HepG2 (cell line): ENCODE measurements at regions not wholly inside any gene's neighbourhood (a gene's known extent, or its start where the extent isn't known, plus 50 kb on each side); places are given as distances from the start of the nearest gene placed in this dataset.

ENCODE experiments used
- ATAC-seq: fragments of 200-7000 bp; cut with Tn5 transposase; 3 replicates; pipeline ENCODE4 v1.9.1; 2020; ENCODE audit warnings: mild to moderate bottlenecking, moderate library complexity
- BruUV-seq: library from RNA; stranded (reverse); fragments of 400-500 nt; replicated peaks from 2 replicates; lab custom pipeline; 2021; lab: Mats Ljungman, UMichigan
- CTCF ChIA-PET: fragments of 300-600 bp; formaldehyde crosslinking; extraction: SDS; loops from one replicate; lab custom pipeline; 2021; ENCODE audit warnings: low total read pairs, inconsistent platforms, low intra/inter-chr PET ratio; lab: Yijun Ruan, JAX
- POLR2A ChIA-PET: fragments of 350-600 bp; sonication (Branson Sonifier 250); formaldehyde crosslinking; loops from one replicate; lab custom pipeline; 2020; ENCODE audit warnings: antibody characterized with exemption, inconsistent platforms; lab: Yijun Ruan, JAX
- DNase-seq: peaks from one replicate; pipeline ENCODE4 v3.0.0-alpha.2; 2015; ENCODE audit warnings: low spot score
- FAIRE-seq: peaks from 3 replicates; lab custom pipeline; 2011; peaks lifted over from hg19 to GRCh38; lab: Jason Lieb, UNC
- H2AFZ ChIP-seq: one replicate; pipeline ENCODE4 v1.6.1; 2011; ENCODE audit warnings: low read length, inconsistent platforms
- H3K27ac ChIP-seq: fragments of 300-600 bp; 3 replicates; pipeline ENCODE4 v1.8.0; 2011; ENCODE audit warnings: mixed run types, mild to moderate bottlenecking, mixed read lengths, low read length, inconsistent platforms; ENCODE audit not compliant: insufficient read depth; ENCODE audit errors: extremely low read length
- H3K27me3 ChIP-seq, 2 experiments: fragments of 200-600 bp in 1 of 2; 2 replicates in 1 of 2; 3 replicates in 1 of 2; pipeline versions ENCODE4 v1.6.0 to v1.8.0; 2011; ENCODE audit warnings: low read length in 2 of 2, mild to moderate bottlenecking in 2 of 2, moderate library complexity in 2 of 2, inconsistent platforms in 1 of 2; ENCODE audit not compliant: insufficient read depth in 2 of 2, control insufficient read depth in 1 of 2
- H3K36me3 ChIP-seq, 2 experiments: fragments of 200-600 bp in 1 of 2; replicated peaks in 1 of 2; 2 replicates in 1 of 2; 3 replicates in 1 of 2; pipeline versions ENCODE4 v1.5.1 to v1.8.0; 2011; ENCODE audit warnings: low read length in 2 of 2, inconsistent platforms in 1 of 2; ENCODE audit not compliant: insufficient read depth in 2 of 2, control insufficient read depth in 1 of 2
- H3K4me1 ChIP-seq: 2 replicates; pipeline ENCODE4 v1.5.1; 2012; ENCODE audit warnings: low read length, inconsistent platforms; ENCODE audit not compliant: insufficient read depth
- H3K4me2 ChIP-seq: 2 replicates; pipeline ENCODE4 v1.6.0; 2011; ENCODE audit warnings: low read depth, low read length, inconsistent platforms
- H3K4me3 ChIP-seq, 3 experiments: fragments of 200-600 bp in 1 of 3; sonication (generic), shearing (Covaris generic) in 1 of 3; replicated peaks in 1 of 3; 2 replicates each; pipeline ENCODE4 v1.5.1; 2011 to 2016; ENCODE audit warnings: low read length in 3 of 3, inconsistent platforms in 2 of 3, low read depth in 2 of 3, mild to moderate bottlenecking in 2 of 3, control low read depth in 1 of 3, mixed read lengths in 1 of 3; ENCODE audit not compliant: insufficient read depth in 1 of 3
- H3K79me2 ChIP-seq: one replicate; pipeline ENCODE4 v1.6.1; 2011; ENCODE audit warnings: low read length, inconsistent platforms; ENCODE audit not compliant: insufficient read depth
- H3K9ac ChIP-seq: 2 replicates; pipeline ENCODE4 v1.6.0; 2011; ENCODE audit warnings: mild to moderate bottlenecking, low read depth, low read length, inconsistent platforms; ENCODE audit not compliant: insufficient read depth
- H3K9me3 ChIP-seq: 2 replicates; pipeline ENCODE4 v1.5.1; 2012; ENCODE audit warnings: mild to moderate bottlenecking, low read length
- H4K20me1 ChIP-seq: 2 replicates; pipeline ENCODE4 v1.6.0; 2011; ENCODE audit warnings: inconsistent platforms, mild to moderate bottlenecking, low read length, moderate library complexity; ENCODE audit not compliant: insufficient read depth
- CCDC6 ChIP-seq: sonication (generic); formaldehyde crosslinking; IDR thresholded peaks from 2 replicates; pipeline ENCODE4 v1.8.1; 2022; ENCODE audit warnings: mild to moderate bottlenecking, missing genetic modification reagents, moderate library complexity
- DMTF1 ChIP-seq: sonication (generic); formaldehyde crosslinking; IDR thresholded peaks from 2 replicates; pipeline ENCODE4 v1.4.0; 2020; ENCODE audit warnings: mild to moderate bottlenecking, missing genetic modification reagents
- KLF9 ChIP-seq: IDR thresholded peaks from 2 replicates; pipeline ENCODE4 v1.6.1; 2016; ENCODE audit warnings: low read depth
- PAF1 ChIP-seq: IDR thresholded peaks from 2 replicates; pipeline ENCODE4 v1.6.1; 2016; ENCODE audit warnings: missing genetic modification reagents, missing compliant biosample characterization
- RCOR2 ChIP-seq: IDR thresholded peaks from 2 replicates; pipeline ENCODE4 v1.6.1; 2016; ENCODE audit warnings: missing biosample characterization, missing genetic modification reagents
- STAT5B ChIP-seq: sonication (generic); formaldehyde crosslinking; IDR thresholded peaks from 2 replicates; pipeline ENCODE4 v1.4.0; 2020; ENCODE audit warnings: missing genetic modification reagents
- TOE1 ChIP-seq: sonication (generic); formaldehyde crosslinking; IDR thresholded peaks from 2 replicates; pipeline ENCODE4 v1.4.0; 2020; ENCODE audit warnings: mild to moderate bottlenecking, missing genetic modification reagents
- TSC22D2 ChIP-seq: sonication (generic); formaldehyde crosslinking; IDR thresholded peaks from 2 replicates; pipeline ENCODE4 v1.5.1; 2020; ENCODE audit warnings: missing genetic modification reagents, mild to moderate bottlenecking, borderline replicate concordance
- XBP1 ChIP-seq: sonication (generic); formaldehyde crosslinking; IDR thresholded peaks from 2 replicates; pipeline ENCODE4 v1.5.0; 2020; ENCODE audit warnings: missing genetic modification reagents
- ZBTB1 ChIP-seq: sonication (generic); formaldehyde crosslinking; IDR thresholded peaks from 2 replicates; pipeline ENCODE4 v1.4.0; 2020; ENCODE audit warnings: missing genetic modification reagents, borderline replicate concordance
- ZNF251 ChIP-seq: sonication (generic); formaldehyde crosslinking; IDR thresholded peaks from 2 replicates; pipeline ENCODE4 v1.9.0; 2021; ENCODE audit warnings: mild to moderate bottlenecking, missing genetic modification reagents
- ZNF256 ChIP-seq: sonication (generic); formaldehyde crosslinking; conservative IDR thresholded peaks from 2 replicates; pipeline ENCODE4 v1.4.0; 2020; ENCODE audit warnings: missing genetic modification reagents
- ZNF367 ChIP-seq: sonication (generic); formaldehyde crosslinking; IDR thresholded peaks from 2 replicates; pipeline ENCODE4 v1.4.0; 2020; ENCODE audit warnings: missing genetic modification reagents, borderline replicate concordance
- ZNF605 ChIP-seq: sonication (generic); formaldehyde crosslinking; IDR thresholded peaks from 2 replicates; pipeline ENCODE4 v1.8.0; 2022; ENCODE audit warnings: mild to moderate bottlenecking, missing genetic modification reagents
- ZSCAN20 ChIP-seq: sonication (generic); formaldehyde crosslinking; IDR thresholded peaks from 2 replicates; pipeline ENCODE4 v1.4.0; 2020; ENCODE audit warnings: missing genetic modification reagents, mild to moderate bottlenecking, borderline replicate concordance
- WGBS: methylation state at CpG from one replicate; pipeline ENCODE4 v1.1.6; 2017; ENCODE audit warnings: low lambda C conversion rate; 5-methylcytosine and 5-hydroxymethylcytosine counted together
- in situ Hi-C: cut with HindIII; loops from 2 replicates; pipeline ENCODE4 v1.10.0; 2017; ENCODE audit warnings: low pct_unique_long_range_greater_than_20kb; ENCODE audit not compliant: extremely low pct_ligation_motif_present
- intact Hi-C: fragments of 100-400 bp; cut with micrococcal nuclease; formaldehyde crosslinking; loops from one replicate; pipeline ENCODE4 v1.10.0; 2022; ENCODE audit not compliant: unreplicated experiment
- TF ChIP-seq, protein P1 (sequence below): sonication (generic); formaldehyde crosslinking; IDR thresholded peaks from 2 replicates; pipeline ENCODE4 v1.5.1; 2020; ENCODE audit warnings: mild to moderate bottlenecking, missing genetic modification reagents, borderline replicate concordance

- Histone ChIP-seq H3K4me3 (no peak overlapping the region), H3K27ac (no peak overlapping the region), H3K79me2 (no peaks in the 10 kb centered on the region), H3K9me3 (no peaks in the 10 kb centered on the region), H3K4me1 (peaks cover 18% of the 10 kb centered on the region), H3K36me3 (no peaks in the 10 kb centered on the region), H3K27me3 (peaks cover 8 to 78% of the 10 kb centered on the region in 2 experiments), H3K9ac (no peak overlapping the region), H4K20me1 (no peaks in the 10 kb centered on the region), H3K4me2 (no peak overlapping the region), H2AFZ (no peak overlapping the region)
- in situ Hi-C loops (no loop called here), intact Hi-C loops (no loop called here)
- no TSS peak for BruUV-seq
- ChIA-PET POLR2A (no interaction called here), CTCF (no interaction called here)
- no peak for DNase-seq
- no peak for FAIRE-seq
- WGBS = 11% methylated on average over 5 of the region's 5 CpGs
- no peak for ATAC-seq
- TF ChIP-seq ZBTB1 (no peak), RCOR2 (CRISPR knock-in tag) (no peak), CCDC6 (CRISPR knock-in tag) (no peak), ZNF367 (CRISPR knock-in tag) (no peak), TSC22D2 (CRISPR knock-in tag) (no peak), TOE1 (CRISPR knock-in tag) (no peak), KLF9 (CRISPR knock-in tag) (no peak), XBP1 (CRISPR knock-in tag) (no peak), ZNF605 (CRISPR knock-in tag) (no peak), DMTF1 (CRISPR knock-in tag) (no peak), ZNF251 (CRISPR knock-in tag) (no peak), ZSCAN20 (CRISPR knock-in tag) (no peak), STAT5B (CRISPR knock-in tag) (no peak), ZNF256 (CRISPR knock-in tag) (no peak), PAF1 (CRISPR knock-in tag) (no peak)
- TF ChIP-seq, protein P1, sequence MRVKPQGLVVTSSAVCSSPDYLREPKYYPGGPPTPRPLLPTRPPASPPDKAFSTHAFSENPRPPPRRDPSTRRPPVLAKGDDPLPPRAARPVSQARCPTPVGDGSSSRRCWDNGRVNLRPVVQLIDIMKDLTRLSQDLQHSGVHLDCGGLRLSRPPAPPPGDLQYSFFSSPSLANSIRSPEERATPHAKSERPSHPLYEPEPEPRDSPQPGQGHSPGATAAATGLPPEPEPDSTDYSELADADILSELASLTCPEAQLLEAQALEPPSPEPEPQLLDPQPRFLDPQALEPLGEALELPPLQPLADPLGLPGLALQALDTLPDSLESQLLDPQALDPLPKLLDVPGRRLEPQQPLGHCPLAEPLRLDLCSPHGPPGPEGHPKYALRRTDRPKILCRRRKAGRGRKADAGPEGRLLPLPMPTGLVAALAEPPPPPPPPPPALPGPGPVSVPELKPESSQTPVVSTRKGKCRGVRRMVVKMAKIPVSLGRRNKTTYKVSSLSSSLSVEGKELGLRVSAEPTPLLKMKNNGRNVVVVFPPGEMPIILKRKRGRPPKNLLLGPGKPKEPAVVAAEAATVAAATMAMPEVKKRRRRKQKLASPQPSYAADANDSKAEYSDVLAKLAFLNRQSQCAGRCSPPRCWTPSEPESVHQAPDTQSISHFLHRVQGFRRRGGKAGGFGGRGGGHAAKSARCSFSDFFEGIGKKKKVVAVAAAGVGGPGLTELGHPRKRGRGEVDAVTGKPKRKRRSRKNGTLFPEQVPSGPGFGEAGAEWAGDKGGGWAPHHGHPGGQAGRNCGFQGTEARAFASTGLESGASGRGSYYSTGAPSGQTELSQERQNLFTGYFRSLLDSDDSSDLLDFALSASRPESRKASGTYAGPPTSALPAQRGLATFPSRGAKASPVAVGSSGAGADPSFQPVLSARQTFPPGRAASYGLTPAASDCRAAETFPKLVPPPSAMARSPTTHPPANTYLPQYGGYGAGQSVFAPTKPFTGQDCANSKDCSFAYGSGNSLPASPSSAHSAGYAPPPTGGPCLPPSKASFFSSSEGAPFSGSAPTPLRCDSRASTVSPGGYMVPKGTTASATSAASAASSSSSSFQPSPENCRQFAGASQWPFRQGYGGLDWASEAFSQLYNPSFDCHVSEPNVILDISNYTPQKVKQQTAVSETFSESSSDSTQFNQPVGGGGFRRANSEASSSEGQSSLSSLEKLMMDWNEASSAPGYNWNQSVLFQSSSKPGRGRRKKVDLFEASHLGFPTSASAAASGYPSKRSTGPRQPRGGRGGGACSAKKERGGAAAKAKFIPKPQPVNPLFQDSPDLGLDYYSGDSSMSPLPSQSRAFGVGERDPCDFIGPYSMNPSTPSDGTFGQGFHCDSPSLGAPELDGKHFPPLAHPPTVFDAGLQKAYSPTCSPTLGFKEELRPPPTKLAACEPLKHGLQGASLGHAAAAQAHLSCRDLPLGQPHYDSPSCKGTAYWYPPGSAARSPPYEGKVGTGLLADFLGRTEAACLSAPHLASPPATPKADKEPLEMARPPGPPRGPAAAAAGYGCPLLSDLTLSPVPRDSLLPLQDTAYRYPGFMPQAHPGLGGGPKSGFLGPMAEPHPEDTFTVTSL (CRISPR knock-in tag) = no peak
Measured at GRCh38 chr6:170040906-170041305, 250.0 kb downstream of the DLL1 start.
